DOHH2 (cell line): ENCODE measurements at regions not wholly inside any gene's neighbourhood (a gene's known extent, or its start where the extent isn't known, plus 50 kb on each side); places are given as distances from the start of the nearest gene placed in this dataset.

Experiments
- EZH2phosphoT487 ChIP-seq: fragments of 200-600 bp; sonication (generic); IDR thresholded peaks from 2 replicates; pipeline ENCODE4 v1.6.1; 2017; ENCODE audit warnings: borderline replicate concordance, mild to moderate bottlenecking, antibody characterized with exemption, low read length, moderate library complexity, mixed read lengths
- TF ChIP-seq, protein P1 (sequence below): fragments of 200-600 bp; sonication (generic); IDR thresholded peaks from one replicate; pipeline ENCODE4 v1.5.1; 2014; ENCODE audit warnings: antibody characterized with exemption, mild to moderate bottlenecking, low read depth, low read length; ENCODE audit not compliant: poor library complexity, severe bottlenecking

DNA sequence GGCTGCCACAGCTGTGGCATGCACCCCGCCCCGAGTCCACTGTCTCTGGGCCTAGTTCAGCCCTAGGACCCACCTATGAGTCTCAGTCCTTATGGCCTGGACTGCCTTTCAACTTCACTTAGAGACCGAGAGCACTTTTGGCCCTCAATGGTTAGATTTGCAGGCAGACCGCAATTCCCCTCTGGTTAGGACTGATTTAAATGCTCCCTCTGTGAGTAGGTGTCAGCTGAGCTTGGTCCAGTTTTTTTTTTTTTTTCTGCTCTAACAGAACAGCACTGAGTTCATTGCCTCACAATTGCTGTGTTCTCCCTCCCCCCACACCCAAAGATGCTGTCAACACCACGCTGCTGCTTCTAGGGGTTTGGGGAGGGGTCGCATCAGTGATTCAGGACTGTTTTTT, 143.2 kb downstream of the BMP15 start:
- TF ChIP-seq, protein P1, sequence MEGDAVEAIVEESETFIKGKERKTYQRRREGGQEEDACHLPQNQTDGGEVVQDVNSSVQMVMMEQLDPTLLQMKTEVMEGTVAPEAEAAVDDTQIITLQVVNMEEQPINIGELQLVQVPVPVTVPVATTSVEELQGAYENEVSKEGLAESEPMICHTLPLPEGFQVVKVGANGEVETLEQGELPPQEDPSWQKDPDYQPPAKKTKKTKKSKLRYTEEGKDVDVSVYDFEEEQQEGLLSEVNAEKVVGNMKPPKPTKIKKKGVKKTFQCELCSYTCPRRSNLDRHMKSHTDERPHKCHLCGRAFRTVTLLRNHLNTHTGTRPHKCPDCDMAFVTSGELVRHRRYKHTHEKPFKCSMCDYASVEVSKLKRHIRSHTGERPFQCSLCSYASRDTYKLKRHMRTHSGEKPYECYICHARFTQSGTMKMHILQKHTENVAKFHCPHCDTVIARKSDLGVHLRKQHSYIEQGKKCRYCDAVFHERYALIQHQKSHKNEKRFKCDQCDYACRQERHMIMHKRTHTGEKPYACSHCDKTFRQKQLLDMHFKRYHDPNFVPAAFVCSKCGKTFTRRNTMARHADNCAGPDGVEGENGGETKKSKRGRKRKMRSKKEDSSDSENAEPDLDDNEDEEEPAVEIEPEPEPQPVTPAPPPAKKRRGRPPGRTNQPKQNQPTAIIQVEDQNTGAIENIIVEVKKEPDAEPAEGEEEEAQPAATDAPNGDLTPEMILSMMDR: no peak
- no peak for TF ChIP-seq EZH2phosphoT487
